ENCODE measurements at regions not wholly inside any gene's neighbourhood (a gene's known extent, or its start where the extent isn't known, plus 50 kb on each side); places are given as distances from the start of the nearest gene placed in this dataset.

DNA sequence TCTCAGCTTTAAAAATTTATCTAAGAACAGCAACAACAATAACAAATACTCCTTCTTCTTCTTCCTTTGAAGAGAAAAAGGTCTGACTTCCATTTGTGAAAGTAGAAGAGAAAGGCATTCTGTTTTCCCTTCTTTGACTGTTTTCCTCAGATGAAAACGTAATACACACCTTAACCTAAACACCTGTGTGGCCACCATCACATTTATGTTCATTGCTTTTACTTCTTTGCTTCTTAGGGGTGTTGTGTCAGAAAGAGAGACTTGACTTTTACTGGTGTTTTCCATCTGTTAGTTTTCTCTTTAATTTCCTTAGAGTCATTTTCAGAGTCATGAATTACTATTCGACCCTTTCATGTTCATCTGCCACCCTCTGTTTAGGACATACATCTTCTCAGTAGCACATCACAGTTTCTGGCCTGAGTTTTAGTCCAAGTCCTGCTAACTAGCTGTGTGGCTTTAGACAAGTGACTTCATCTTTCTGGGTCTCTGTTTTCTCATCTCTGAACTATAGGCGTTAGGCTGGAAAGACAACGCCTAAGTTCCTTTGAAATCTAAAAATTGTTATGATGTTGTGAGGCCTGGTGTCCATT, 283.8 kb downstream of the GATA3 start:
- TF ChIP-seq, protein P1, sequence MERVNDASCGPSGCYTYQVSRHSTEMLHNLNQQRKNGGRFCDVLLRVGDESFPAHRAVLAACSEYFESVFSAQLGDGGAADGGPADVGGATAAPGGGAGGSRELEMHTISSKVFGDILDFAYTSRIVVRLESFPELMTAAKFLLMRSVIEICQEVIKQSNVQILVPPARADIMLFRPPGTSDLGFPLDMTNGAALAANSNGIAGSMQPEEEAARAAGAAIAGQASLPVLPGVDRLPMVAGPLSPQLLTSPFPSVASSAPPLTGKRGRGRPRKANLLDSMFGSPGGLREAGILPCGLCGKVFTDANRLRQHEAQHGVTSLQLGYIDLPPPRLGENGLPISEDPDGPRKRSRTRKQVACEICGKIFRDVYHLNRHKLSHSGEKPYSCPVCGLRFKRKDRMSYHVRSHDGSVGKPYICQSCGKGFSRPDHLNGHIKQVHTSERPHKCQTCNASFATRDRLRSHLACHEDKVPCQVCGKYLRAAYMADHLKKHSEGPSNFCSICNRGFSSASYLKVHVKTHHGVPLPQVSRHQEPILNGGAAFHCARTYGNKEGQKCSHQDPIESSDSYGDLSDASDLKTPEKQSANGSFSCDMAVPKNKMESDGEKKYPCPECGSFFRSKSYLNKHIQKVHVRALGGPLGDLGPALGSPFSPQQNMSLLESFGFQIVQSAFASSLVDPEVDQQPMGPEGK (CRISPR knock-in tag; IDR thresholded peaks at IDR 0.05; ENCODE audit: borderline replicate concordance) = no peak
- TF ChIP-seq OSR1 (CRISPR knock-in tag; IDR thresholded peaks at IDR 0.05) = no peak
- TF ChIP-seq ISL1 (CRISPR knock-in tag; IDR thresholded peaks at IDR 0.05) = no peak
- no peak for TF ChIP-seq GLIS3 (CRISPR knock-in tag; IDR thresholded peaks at IDR 0.05)
- no peak for TF ChIP-seq ZNF70 (CRISPR knock-in tag; IDR thresholded peaks at IDR 0.05)
- no peak for TF ChIP-seq ARNTL (CRISPR knock-in tag; IDR thresholded peaks at IDR 0.05; ENCODE audit: borderline replicate concordance, low read depth)
- TF ChIP-seq, protein P2, sequence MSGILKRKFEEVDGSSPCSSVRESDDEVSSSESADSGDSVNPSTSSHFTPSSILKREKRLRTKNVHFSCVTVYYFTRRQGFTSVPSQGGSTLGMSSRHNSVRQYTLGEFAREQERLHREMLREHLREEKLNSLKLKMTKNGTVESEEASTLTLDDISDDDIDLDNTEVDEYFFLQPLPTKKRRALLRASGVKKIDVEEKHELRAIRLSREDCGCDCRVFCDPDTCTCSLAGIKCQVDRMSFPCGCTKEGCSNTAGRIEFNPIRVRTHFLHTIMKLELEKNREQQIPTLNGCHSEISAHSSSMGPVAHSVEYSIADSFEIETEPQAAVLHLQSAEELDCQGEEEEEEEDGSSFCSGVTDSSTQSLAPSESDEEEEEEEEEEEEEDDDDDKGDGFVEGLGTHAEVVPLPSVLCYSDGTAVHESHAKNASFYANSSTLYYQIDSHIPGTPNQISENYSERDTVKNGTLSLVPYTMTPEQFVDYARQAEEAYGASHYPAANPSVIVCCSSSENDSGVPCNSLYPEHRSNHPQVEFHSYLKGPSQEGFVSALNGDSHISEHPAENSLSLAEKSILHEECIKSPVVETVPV (CRISPR knock-in tag; IDR thresholded peaks at IDR 0.05) = no peak
- TF ChIP-seq TSHZ2 (CRISPR knock-in tag; IDR thresholded peaks at IDR 0.05) = no peak
- TF ChIP-seq ZFP30 (CRISPR knock-in tag; IDR thresholded peaks at IDR 0.05) = no peak
